ENCODE measurements at regions not wholly inside any gene's neighbourhood (a gene's known extent, or its start where the extent isn't known, plus 50 kb on each side); places are given as distances from the start of the nearest gene placed in this dataset.

- H3K9me3 ChIP-seq (ENCODE audit: control insufficient read depth, insufficient read depth, low read depth, low read length): no peaks in the 10 kb centered on the region
- H3K4me1 ChIP-seq (ENCODE audit: control insufficient read depth, insufficient read depth, low read length): no peaks in the 10 kb centered on the region
- no peaks in the 10 kb centered on the region for H3K36me3 ChIP-seq (ENCODE audit: control insufficient read depth, insufficient read depth, low read length)
- in situ Hi-C loops (cut with HindIII; ENCODE audit: low pct_unique_long_range_greater_than_20kb, low sequenced_read_pairs) (no loop called here), intact Hi-C loops (cut with micrococcal nuclease; ENCODE audit: unreplicated experiment) (no loop called here)
- no peak for TF ChIP-seq POLR2AphosphoS5 (IDR thresholded peaks at IDR 0.05; ENCODE audit: low read depth, low read length)
- TF ChIP-seq REST (IDR thresholded peaks at IDR 0.05; ENCODE audit: insufficient read depth in 1 of 2, low read depth in 2 of 2, low read length in 1 of 2): no peak
- no peak for TF ChIP-seq SIN3A (IDR thresholded peaks at IDR 0.05; ENCODE audit: borderline replicate concordance, insufficient read depth, low read depth, low read length)
- ChIA-PET CTCF (no interaction called here), POLR2A (no interaction called here)
- H3K27ac ChIP-seq (ENCODE audit: low read length): no peak overlapping the region
- BruUV-seq (replicated peaks): no TSS peak
- no peak for DNase-seq (ENCODE audit: low read depth, low spot score)
- no peak overlapping the region for H3K4me3 ChIP-seq (ENCODE audit: low read depth in 2 of 2, low read length in 2 of 2)
- no peak for ATAC-seq
- H3K27me3 ChIP-seq (ENCODE audit: control insufficient read depth, insufficient read depth, low read length): peaks cover 9% of the 10 kb centered on the region
Observed at GRCh38 chr6:14288910-14289309, 171.3 kb downstream of the CD83 start.

GRCh38 chr6:14290041-14290771 is 172.6 kb downstream of the CD83 start:
- Histone ChIP-seq H3K27me3 (ENCODE audit: control insufficient read depth, insufficient read depth, low read length) (peaks cover 9% of the 10 kb centered on the region), H3K36me3 (ENCODE audit: control insufficient read depth, insufficient read depth, low read length) (no peaks in the 10 kb centered on the region), H3K27ac (ENCODE audit: low read length) (no peak overlapping the region), H3K4me3 (ENCODE audit: low read depth in 2 of 2, low read length in 2 of 2) (no peak overlapping the region), H3K4me1 (ENCODE audit: control insufficient read depth, insufficient read depth, low read length) (no peaks in the 10 kb centered on the region), H3K9me3 (ENCODE audit: control insufficient read depth, insufficient read depth, low read depth, low read length) (no peaks in the 10 kb centered on the region)
- no TSS peak for BruUV-seq (replicated peaks)
- CTCF ChIA-PET: no interaction called here
- TF ChIP-seq SIN3A (IDR thresholded peaks at IDR 0.05; ENCODE audit: borderline replicate concordance, insufficient read depth, low read depth, low read length) (no peak), REST (IDR thresholded peaks at IDR 0.05; ENCODE audit: insufficient read depth in 1 of 2, low read depth in 2 of 2, low read length in 1 of 2) (no peak), CTCF (IDR thresholded peaks at IDR 0.05) (no peak), POLR2AphosphoS5 (IDR thresholded peaks at IDR 0.05; ENCODE audit: low read depth, low read length) (no peak), TCF7L2 (IDR thresholded peaks at IDR 0.05; ENCODE audit: low read depth, low read length) (no peak)
- no peak for ATAC-seq
- DNase-seq (ENCODE audit: low read depth, low spot score): no peak
- POLR2A ChIA-PET: interaction anchor here (0.6 kb wide), 1 partner anchor 332 kb away, joined by 3 read pairs; no protein-coding TSS in a partner anchor
- intact Hi-C loops (cut with micrococcal nuclease; ENCODE audit: unreplicated experiment): no loop called here
- in situ Hi-C loops (cut with HindIII; ENCODE audit: low pct_unique_long_range_greater_than_20kb, low sequenced_read_pairs): no loop called here
